ENCODE measurements at regions not wholly inside any gene's neighbourhood (a gene's known extent, or its start where the extent isn't known, plus 50 kb on each side); places are given as distances from the start of the nearest gene placed in this dataset.

GRCh38 chr17:71284032-71284755 is 836.6 kb upstream of the SOX9 start:
- no peak for DNase-seq (ENCODE audit: low read depth in 4 of 4, low spot score in 3 of 4)

- no peak for DNase-seq (ENCODE audit: low read depth in 4 of 4, low spot score in 3 of 4)
These were observed 834.2 kb upstream of the SOX9 start for GRCh38 chr17:71286625-71287024.

- DNase-seq (ENCODE audit: low read depth in 4 of 4, low spot score in 3 of 4): no peak
These were observed 833.6 kb upstream of the SOX9 start for GRCh38 chr17:71287071-71287823.

- DNase-seq (ENCODE audit: low read depth in 4 of 4, low spot score in 3 of 4): no peak
These were observed 828.8 kb upstream of the SOX9 start for GRCh38 chr17:71292006-71292405.

- DNase-seq (ENCODE audit: low read depth in 4 of 4, low spot score in 3 of 4): no peak
These were observed 824.8 kb upstream of the SOX9 start for GRCh38 chr17:71296005-71296404.

- DNase-seq (ENCODE audit: low read depth in 4 of 4, low spot score in 3 of 4): no peak
These were observed 819.8 kb upstream of the SOX9 start for GRCh38 chr17:71301063-71301462.

GRCh38 chr17:71302721-71303549 is 817.9 kb upstream of the SOX9 start:
- DNase-seq (ENCODE audit: low read depth in 4 of 4, low spot score in 3 of 4): no peak

- no peak for DNase-seq (ENCODE audit: low read depth in 4 of 4, low spot score in 3 of 4)
These were observed 816.2 kb upstream of the SOX9 start for GRCh38 chr17:71304498-71305158.

GRCh38 chr17:71313866-71314265 is 807.0 kb upstream of the SOX9 start:
- DNase-seq (ENCODE audit: low read depth in 4 of 4, low spot score in 3 of 4): no peak

GRCh38 chr17:71315568-71315967 is 805.3 kb upstream of the SOX9 start:
- DNase-seq (ENCODE audit: low read depth in 4 of 4, low spot score in 3 of 4): no peak

- peak in 3 of 4 donors; percentile 7 to 20 (median 13) for DNase-seq (ENCODE audit: low read depth in 4 of 4, low spot score in 3 of 4)
These were observed 804.5 kb upstream of the SOX9 start for GRCh38 chr17:71316176-71316897.

GRCh38 chr17:71320009-71320796 is 800.6 kb upstream of the SOX9 start:
- no peak for DNase-seq (ENCODE audit: low read depth in 4 of 4, low spot score in 3 of 4)

GRCh38 chr17:71325117-71325516 is 795.7 kb upstream of the SOX9 start:
- no peak for DNase-seq (ENCODE audit: low read depth in 4 of 4, low spot score in 3 of 4)

- no peak for DNase-seq (ENCODE audit: low read depth in 4 of 4, low spot score in 3 of 4)
These were observed 794.9 kb upstream of the SOX9 start for GRCh38 chr17:71325886-71326285.

GRCh38 chr17:71327376-71328059 is 793.3 kb upstream of the SOX9 start:
- no peak for DNase-seq (ENCODE audit: low read depth in 4 of 4, low spot score in 3 of 4)

GRCh38 chr17:71329310-71330098 is 791.3 kb upstream of the SOX9 start:
- no peak for DNase-seq (ENCODE audit: low read depth in 4 of 4, low spot score in 3 of 4)

GRCh38 chr17:71330099-71330375 is 790.8 kb upstream of the SOX9 start:
- DNase-seq (ENCODE audit: low read depth in 4 of 4, low spot score in 3 of 4): no peak

GRCh38 chr17:71331754-71332325 is 789.0 kb upstream of the SOX9 start:
- no peak for DNase-seq (ENCODE audit: low read depth in 4 of 4, low spot score in 3 of 4)

All from right renal pelvis (tissue), 4 donors.